GM23248 (cell line): ENCODE measurements at regions not wholly inside any gene's neighbourhood (a gene's known extent, or its start where the extent isn't known, plus 50 kb on each side); places are given as distances from the start of the nearest gene placed in this dataset.

Source experiments
- EZH2 ChIP-seq: fragments of 200-600 bp; sonication (generic); IDR thresholded peaks from 2 replicates; pipeline ENCODE4 v1.6.1; 2018; ENCODE audit warnings: antibody characterized with exemption, mild to moderate bottlenecking; ENCODE audit not compliant: insufficient read depth, poor library complexity, severe bottlenecking
- EZH2phosphoT487 ChIP-seq: fragments of 200-600 bp; sonication (generic); IDR thresholded peaks from 2 replicates; pipeline ENCODE4 v1.6.1; 2018; ENCODE audit warnings: antibody characterized with exemption, moderate library complexity, mild to moderate bottlenecking, low read depth; ENCODE audit not compliant: insufficient read depth

DNA sequence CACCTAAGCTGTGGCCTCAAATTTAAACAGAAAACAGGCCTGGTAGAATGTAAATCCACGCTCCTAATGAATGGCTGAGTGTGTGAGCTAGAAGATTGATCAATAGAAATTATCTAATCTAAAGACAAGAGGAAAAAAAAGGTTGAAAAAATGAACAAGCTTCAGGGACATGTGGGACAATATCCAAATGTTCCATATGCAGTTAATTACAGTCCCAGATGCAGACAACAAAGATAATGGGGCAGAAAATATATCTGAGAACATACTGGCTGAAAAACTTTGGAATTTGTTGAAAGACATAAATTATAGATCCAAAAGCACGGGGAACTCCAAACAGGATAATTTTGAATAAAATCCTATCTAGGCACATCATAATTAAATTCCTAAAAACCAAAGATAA lies 186.7 kb upstream of the SIX2 start:
- TF ChIP-seq EZH2 (no peak), EZH2phosphoT487 (no peak)
